Gastroesophageal sphincter (tissue), 4 donors: ENCODE measurements at regions not wholly inside any gene's neighbourhood (a gene's known extent, or its start where the extent isn't known, plus 50 kb on each side); places are given as distances from the start of the nearest gene placed in this dataset.

Experiments used
- ATAC-seq: fragments of 150-250 bp; one replicate; pipeline ENCODE4 v1.9.1; 2016; ENCODE audit warnings: mild to moderate bottlenecking, moderate library complexity
- H3K27ac ChIP-seq, 4 donors: fragments of 200-600 bp; sonication (generic) in 3 of 4; 1 replicate in 3 of 4; 2 replicates in 1 of 4; pipeline ENCODE4 v1.5.1; 2016 to 2019
- H3K27me3 ChIP-seq: fragments of 200-600 bp; sonication (generic); one replicate; pipeline ENCODE4 v1.5.1; 2019
- H3K36me3 ChIP-seq, 2 donors: fragments of 200-600 bp; sonication (generic); one replicate each; pipeline ENCODE4 v1.5.1; 2019; ENCODE audit warnings: control low read depth in 1 of 2
- H3K4me1 ChIP-seq, 3 donors: fragments of 200-600 bp; sonication (generic); 1 replicate in 2 of 3; 2 replicates in 1 of 3; pipeline ENCODE4 v1.5.1; 2016 to 2019; ENCODE audit warnings: control low read depth in 2 of 3
- H3K4me3 ChIP-seq, 2 donors: fragments of 200-600 bp; sonication (generic); one replicate each; pipeline ENCODE4 v1.5.1; 2019; ENCODE audit warnings: mild to moderate bottlenecking in 1 of 2, moderate library complexity in 1 of 2
- H3K9me3 ChIP-seq, 3 donors: fragments of 200-600 bp; sonication (generic); one replicate each; pipeline ENCODE4 v1.5.1; 2017 to 2019; ENCODE audit warnings: control low read depth in 2 of 3
- EP300 ChIP-seq: sonication (generic); formaldehyde crosslinking; IDR thresholded peaks from one replicate; pipeline ENCODE4 v1.6.1; 2017; ENCODE audit warnings: antibody characterized with exemption, mild to moderate bottlenecking
- POLR2A ChIP-seq, 2 donors: fragments of 450-650 bp; IDR thresholded peaks; one replicate each; pipeline ENCODE4 v1.6.1; 2017; ENCODE audit warnings: antibody characterized with exemption in 2 of 2, mild to moderate bottlenecking in 2 of 2, moderate library complexity in 1 of 2
- POLR2AphosphoS5 ChIP-seq: sonication (generic); formaldehyde crosslinking; IDR thresholded peaks from one replicate; pipeline ENCODE4 v1.6.1; 2017; ENCODE audit warnings: antibody characterized with exemption
- WGBS, 2 donors: methylation state at CpG; one replicate each; pipeline ENCODE4 v1.1.5; 2018; ENCODE audit warnings: low coverage in 1 of 2; 5-methylcytosine and 5-hydroxymethylcytosine counted together
- TF ChIP-seq, protein P1 (sequence below), 4 experiments: fragments of 200-600 bp in 2 of 4; fragments of 450-650 bp in 2 of 4; sonication (generic) in 1 of 4; IDR thresholded peaks; one replicate each; pipeline ENCODE4 v1.5.1; 2017 to 2019; ENCODE audit warnings: antibody characterized with exemption in 4 of 4, mild to moderate bottlenecking in 2 of 4, moderate library complexity in 2 of 4

DNA sequence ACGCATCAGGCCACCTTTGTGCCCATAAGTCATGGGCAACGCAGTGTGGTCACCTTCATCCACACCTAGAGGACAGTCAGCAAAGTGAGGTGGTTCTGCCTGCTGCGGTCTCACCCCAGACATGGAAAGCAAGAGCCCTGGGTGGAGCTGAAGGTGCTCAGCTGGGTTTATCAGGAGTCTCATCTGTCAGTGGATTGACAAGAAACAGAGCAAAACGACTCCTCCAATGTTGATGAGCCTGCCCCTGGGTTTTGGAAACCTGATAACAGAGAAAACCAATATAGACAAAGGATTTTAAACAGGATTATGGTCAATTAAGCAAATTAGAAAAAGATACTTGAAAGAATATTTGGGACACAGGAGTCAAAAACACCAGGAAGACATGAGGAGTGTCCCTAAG lies 229.3 kb upstream of the PRSS58 start:
- TF ChIP-seq EP300, result no peak
- TF ChIP-seq, protein P1, sequence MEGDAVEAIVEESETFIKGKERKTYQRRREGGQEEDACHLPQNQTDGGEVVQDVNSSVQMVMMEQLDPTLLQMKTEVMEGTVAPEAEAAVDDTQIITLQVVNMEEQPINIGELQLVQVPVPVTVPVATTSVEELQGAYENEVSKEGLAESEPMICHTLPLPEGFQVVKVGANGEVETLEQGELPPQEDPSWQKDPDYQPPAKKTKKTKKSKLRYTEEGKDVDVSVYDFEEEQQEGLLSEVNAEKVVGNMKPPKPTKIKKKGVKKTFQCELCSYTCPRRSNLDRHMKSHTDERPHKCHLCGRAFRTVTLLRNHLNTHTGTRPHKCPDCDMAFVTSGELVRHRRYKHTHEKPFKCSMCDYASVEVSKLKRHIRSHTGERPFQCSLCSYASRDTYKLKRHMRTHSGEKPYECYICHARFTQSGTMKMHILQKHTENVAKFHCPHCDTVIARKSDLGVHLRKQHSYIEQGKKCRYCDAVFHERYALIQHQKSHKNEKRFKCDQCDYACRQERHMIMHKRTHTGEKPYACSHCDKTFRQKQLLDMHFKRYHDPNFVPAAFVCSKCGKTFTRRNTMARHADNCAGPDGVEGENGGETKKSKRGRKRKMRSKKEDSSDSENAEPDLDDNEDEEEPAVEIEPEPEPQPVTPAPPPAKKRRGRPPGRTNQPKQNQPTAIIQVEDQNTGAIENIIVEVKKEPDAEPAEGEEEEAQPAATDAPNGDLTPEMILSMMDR (IDR thresholded peaks at IDR 0.05), result no peak
- TF ChIP-seq POLR2A (IDR thresholded peaks at IDR 0.05), result no peak
- TF ChIP-seq POLR2AphosphoS5, result no peak
- Histone ChIP-seq H3K9me3 (no peaks in the 10 kb centered on the region), H3K4me1 (peaks cover 0 to 8% (median 0%) of the 10 kb centered on the region in 3 donors), H3K27me3 (peaks cover 15% of the 10 kb centered on the region), H3K36me3 (no peaks in the 10 kb centered on the region), H3K4me3 (no peak overlapping the region), H3K27ac (no peak overlapping the region)
- ATAC-seq, result no peak
- WGBS, 2 donors, result 48 to 59% methylated on average over 4 of the region's 4 CpGs

DNA sequence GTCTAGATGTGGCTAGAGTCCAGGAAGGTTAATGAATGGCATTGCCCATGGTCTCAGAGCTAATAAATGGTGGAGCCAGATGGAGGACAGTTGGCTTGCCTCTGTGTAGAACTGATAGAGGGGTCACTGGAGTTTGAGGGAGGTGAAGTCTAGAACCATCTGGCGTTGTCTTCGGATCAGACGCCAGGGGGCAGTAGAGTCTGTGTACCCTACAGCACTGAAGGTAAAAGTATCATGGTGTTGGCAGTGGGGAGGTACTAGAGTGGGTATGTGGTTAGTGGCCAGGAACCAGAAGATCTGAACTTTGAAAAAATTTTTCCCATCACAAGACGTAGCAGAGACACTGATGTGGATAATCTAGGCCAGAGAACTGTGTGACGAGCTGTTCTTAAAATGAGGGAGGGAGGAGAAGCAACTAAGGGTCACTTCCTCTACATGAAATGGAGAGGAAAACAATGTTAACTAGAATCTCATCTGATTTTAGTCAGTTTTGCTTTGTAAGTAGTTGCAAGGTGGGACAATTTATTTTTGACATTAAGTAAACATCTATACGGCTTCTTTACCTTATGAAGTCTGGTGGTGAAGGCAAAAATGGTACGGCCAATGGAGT lies 227.9 kb upstream of the PRSS58 start:
- 71 to 77% methylated on average over 4 to 7 of the region's 7 CpGs for WGBS, 2 donors
- Histone ChIP-seq H3K27ac (no peak overlapping the region), H3K36me3 (no peaks in the 10 kb centered on the region), H3K4me1 (peaks cover 0 to 8% (median 0%) of the 10 kb centered on the region in 3 donors), H3K27me3 (peaks cover 12% of the 10 kb centered on the region), H3K9me3 (no peaks in the 10 kb centered on the region), H3K4me3 (no peak overlapping the region)
- ATAC-seq, result no peak
- TF ChIP-seq, protein P1 (IDR thresholded peaks at IDR 0.05), result peak in 1 of 4 experiments; percentile 13
- no peak for TF ChIP-seq POLR2AphosphoS5

DNA sequence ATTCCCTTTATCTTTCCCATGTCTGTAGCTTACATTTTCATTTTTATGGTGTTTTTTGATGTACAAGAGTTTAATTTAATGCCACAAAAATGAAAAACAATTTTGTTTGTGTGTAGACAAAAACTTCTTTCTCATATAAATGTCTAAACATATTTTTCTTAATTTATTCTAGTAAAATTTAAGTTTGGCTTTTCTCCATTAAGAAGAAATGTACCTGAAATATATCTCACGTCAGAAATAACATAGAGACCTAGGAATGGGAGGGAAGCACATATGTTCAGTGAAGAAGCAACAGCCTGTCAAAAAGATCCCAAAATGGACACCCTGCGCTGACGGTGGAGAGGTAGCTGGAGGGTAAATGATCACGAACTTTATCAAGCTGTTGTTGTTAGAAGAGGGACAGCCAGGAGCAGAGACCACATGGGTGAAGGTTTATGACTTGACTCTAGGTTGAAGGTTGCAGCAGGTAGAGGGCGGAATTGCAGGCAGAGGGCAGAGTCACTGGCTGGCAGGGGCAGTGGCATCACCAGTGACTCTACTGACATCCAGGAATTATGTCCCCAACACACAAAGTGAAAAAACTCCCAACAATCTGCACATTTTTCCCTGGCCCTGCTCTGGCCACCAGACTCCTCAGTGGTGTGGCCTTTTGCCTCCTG lies 225.9 kb upstream of the PRSS58 start:
- 64% methylated on average over 4 to 5 of the region's 5 CpGs for WGBS, 2 donors
- TF ChIP-seq EP300 (no peak), POLR2AphosphoS5 (no peak), POLR2A (IDR thresholded peaks at IDR 0.05) (no peak)
- TF ChIP-seq, protein P1 (IDR thresholded peaks at IDR 0.05), result no peak
- Histone ChIP-seq H3K36me3 (no peaks in the 10 kb centered on the region), H3K9me3 (no peaks in the 10 kb centered on the region), H3K4me1 (peaks cover 0 to 8% (median 0%) of the 10 kb centered on the region in 3 donors), H3K4me3 (no peak overlapping the region), H3K27me3 (peaks cover 7% of the 10 kb centered on the region), H3K27ac (no peak overlapping the region)
- no peak for ATAC-seq

DNA sequence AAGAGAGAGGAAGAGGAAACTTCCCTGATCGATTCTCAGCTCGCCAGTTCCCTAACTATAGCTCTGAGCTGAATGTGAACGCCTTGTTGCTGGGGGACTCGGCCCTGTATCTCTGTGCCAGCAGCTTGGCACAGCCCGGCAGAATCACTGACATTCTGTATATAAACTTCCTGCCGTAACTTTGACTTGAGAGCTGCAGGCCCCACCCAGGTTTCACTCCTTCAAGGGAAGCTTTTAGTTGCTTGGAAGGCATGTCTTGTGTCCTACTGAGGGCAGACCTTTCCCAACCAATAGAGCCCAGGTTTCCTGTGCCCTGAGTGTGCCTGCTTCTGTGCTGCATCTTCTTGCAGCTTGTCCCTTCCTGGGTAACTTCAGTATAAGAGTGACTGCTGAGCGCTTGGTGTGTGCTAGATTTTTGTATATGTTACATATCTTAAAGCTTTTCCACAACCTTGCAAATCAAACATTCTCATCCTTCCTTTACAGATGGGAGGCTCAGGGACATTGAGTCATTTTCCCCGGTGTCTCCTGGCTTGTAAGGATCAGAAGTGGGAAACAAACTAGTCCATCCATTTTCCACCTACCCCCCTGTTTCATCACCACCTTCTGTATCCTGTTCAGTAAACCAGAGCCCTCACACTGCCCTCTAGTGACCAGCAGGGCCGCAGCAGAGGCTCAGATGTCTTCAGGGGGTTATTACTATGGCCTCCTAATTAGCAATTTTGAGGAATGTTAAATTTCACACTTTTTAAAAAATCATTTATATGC lies 225.2 kb upstream of the PRSS58 start:
- TF ChIP-seq, protein P1 (IDR thresholded peaks at IDR 0.05), result peak in 3 of 4 experiments; percentile 14 to 59 (median 30)
- TF ChIP-seq EP300, result no peak
- no peak for TF ChIP-seq POLR2A (IDR thresholded peaks at IDR 0.05)
- Histone ChIP-seq H3K36me3 (no peaks in the 10 kb centered on the region), H3K4me1 (peaks cover 0 to 8% (median 0%) of the 10 kb centered on the region in 3 donors), H3K9me3 (no peaks in the 10 kb centered on the region), H3K27ac (no peak overlapping the region), H3K27me3 (peaks cover 5% of the 10 kb centered on the region), H3K4me3 (no peak overlapping the region)
- peak; percentile 65 for ATAC-seq
- WGBS, 2 donors, result 36 to 42% methylated on average over 3 to 4 of the region's 9 CpGs
